OCI-LY7 (cell line): ENCODE measurements at regions not wholly inside any gene's neighbourhood (a gene's known extent, or its start where the extent isn't known, plus 50 kb on each side); places are given as distances from the start of the nearest gene placed in this dataset.

Experiments
- BruUV-seq: library from RNA; stranded (reverse); fragments of 400-500 nt; replicated peaks from 2 replicates; lab custom pipeline; 2021; lab: Mats Ljungman, UMichigan
- CTCF ChIA-PET: fragments of 300-600 bp; sonication (Branson Sonifier 250); formaldehyde crosslinking; loops from one replicate; lab custom pipeline; 2022; ENCODE audit warnings: antibody characterized with exemption; ENCODE audit not compliant: unreplicated experiment; lab: Charles Lee
- POLR2A ChIA-PET: fragments of 300-600 bp; sonication (Branson Sonifier 250); formaldehyde crosslinking; loops from one replicate; lab custom pipeline; 2022; ENCODE audit warnings: antibody characterized with exemption; lab: Charles Lee
- DNase-seq: peaks from one replicate; pipeline ENCODE4 v3.0.0-alpha.2; 2015; ENCODE audit warnings: low spot score
- H2AFZ ChIP-seq: fragments of 200-600 bp; sonication (generic), shearing (Covaris generic); 2 replicates; pipeline ENCODE4 v1.6.1; 2014; ENCODE audit warnings: mild to moderate bottlenecking, antibody characterized with exemption, low read length, moderate library complexity
- H3K27ac ChIP-seq: fragments of 200-600 bp; sonication (generic); 2 replicates; pipeline ENCODE4 v1.5.1; 2014; ENCODE audit warnings: mixed run types, low read depth, mild to moderate bottlenecking, moderate library complexity, low read length, inconsistent platforms; ENCODE audit not compliant: poor library complexity, severe bottlenecking
- H3K36me3 ChIP-seq: fragments of 200-600 bp; sonication (generic); 2 replicates; pipeline ENCODE4 v1.6.1; 2014; ENCODE audit warnings: mild to moderate bottlenecking, antibody characterized with exemption, low read length, moderate library complexity, mixed read lengths; ENCODE audit not compliant: insufficient read depth
- H3K4me1 ChIP-seq: fragments of 200-600 bp; sonication (generic); 2 replicates; pipeline ENCODE4 v1.5.1; 2014; ENCODE audit warnings: mild to moderate bottlenecking, low read length; ENCODE audit not compliant: insufficient read depth, poor library complexity, severe bottlenecking
- H3K4me2 ChIP-seq: fragments of 200-600 bp; sonication (generic); 2 replicates; pipeline ENCODE4 v1.6.1; 2014; ENCODE audit warnings: mild to moderate bottlenecking, low read length
- H3K4me3 ChIP-seq: fragments of 200-600 bp; sonication (generic); 2 replicates; pipeline ENCODE4 v1.5.1; 2014; ENCODE audit warnings: mild to moderate bottlenecking, low read depth, low read length; ENCODE audit not compliant: poor library complexity, severe bottlenecking
- H3K79me2 ChIP-seq: fragments of 200-600 bp; sonication (generic); 2 replicates; pipeline ENCODE4 v1.6.1; 2016; ENCODE audit warnings: low read depth, mild to moderate bottlenecking, low read length, moderate library complexity, mixed read lengths; ENCODE audit not compliant: insufficient read depth
- H3K9me2 ChIP-seq: fragments of 200-600 bp; sonication (generic); 2 replicates; pipeline ENCODE4 v1.6.1; 2016; ENCODE audit warnings: mild to moderate bottlenecking, low read length, mixed read lengths; ENCODE audit not compliant: insufficient read depth
- H3K9me3 ChIP-seq: fragments of 200-600 bp; sonication (generic); 2 replicates; pipeline ENCODE4 v1.6.1; 2014; ENCODE audit warnings: mild to moderate bottlenecking, mixed run types, low read length, mixed read lengths
- H4K20me1 ChIP-seq: fragments of 200-600 bp; sonication (generic); 2 replicates; pipeline ENCODE4 v1.6.1; 2014; ENCODE audit warnings: mild to moderate bottlenecking, antibody characterized with exemption, low read length, moderate library complexity, mixed read lengths; ENCODE audit not compliant: insufficient read depth
- CTCF ChIP-seq: fragments of 200-600 bp; sonication (generic); conservative IDR thresholded peaks from 2 replicates; pipeline ENCODE4 v1.5.1; 2014; ENCODE audit warnings: mild to moderate bottlenecking, antibody characterized with exemption, low read length, moderate library complexity, mixed read lengths
- EZH2phosphoT487 ChIP-seq: fragments of 200-600 bp; sonication (generic); IDR thresholded peaks from 2 replicates; pipeline ENCODE4 v1.6.1; 2018; ENCODE audit warnings: low read depth, borderline replicate concordance, mild to moderate bottlenecking, mixed run types, antibody characterized with exemption, low read length, moderate library complexity, mixed read lengths
- intact Hi-C: fragments of 100-400 bp; cut with micrococcal nuclease; formaldehyde crosslinking; loops from one replicate; pipeline ENCODE4 v1.10.0; 2022; ENCODE audit not compliant: unreplicated experiment

- BruUV-seq, result no TSS peak
- H3K9me2 ChIP-seq, result no peaks in the 10 kb centered on the region
- no peak overlapping the region for H3K4me2 ChIP-seq
- no peaks in the 10 kb centered on the region for H3K9me3 ChIP-seq
- H3K79me2 ChIP-seq, result no peaks in the 10 kb centered on the region
- ChIA-PET CTCF (no interaction called here), POLR2A (no interaction called here)
- H3K4me1 ChIP-seq, result no peaks in the 10 kb centered on the region
- intact Hi-C loops, result no loop called here
- TF ChIP-seq EZH2phosphoT487, result no peak
- TF ChIP-seq CTCF, result no peak
- no peak overlapping the region for H2AFZ ChIP-seq
- no peak for DNase-seq
- H3K4me3 ChIP-seq, result no peak overlapping the region
- H3K27ac ChIP-seq, result no peak overlapping the region
- H3K36me3 ChIP-seq, result no peaks in the 10 kb centered on the region
- H4K20me1 ChIP-seq, result no peaks in the 10 kb centered on the region
Measured at GRCh38 chr2:83162421-83162820, 1296.7 kb downstream of the SUCLG1 start.

- POLR2A ChIA-PET, result no interaction called here
- no peak overlapping the region for H3K27ac ChIP-seq
- no peaks in the 10 kb centered on the region for H3K4me1 ChIP-seq
- H3K4me3 ChIP-seq, result no peak overlapping the region
- H3K9me3 ChIP-seq, result no peaks in the 10 kb centered on the region
- no peaks in the 10 kb centered on the region for H3K79me2 ChIP-seq
- no peak overlapping the region for H3K4me2 ChIP-seq
- BruUV-seq, result no TSS peak
- intact Hi-C loops, result no loop called here
- no peaks in the 10 kb centered on the region for H3K36me3 ChIP-seq
- H3K9me2 ChIP-seq, result no peaks in the 10 kb centered on the region
- no peak for TF ChIP-seq CTCF
- no peak for TF ChIP-seq EZH2phosphoT487
- H4K20me1 ChIP-seq, result no peaks in the 10 kb centered on the region
- no peak overlapping the region for H2AFZ ChIP-seq
- CTCF ChIA-PET, result no interaction called here
- no peak for DNase-seq
Measured at GRCh38 chr2:83160571-83160970, 1298.5 kb downstream of the SUCLG1 start.

- Histone ChIP-seq H2AFZ (no peak overlapping the region), H3K27ac (no peak overlapping the region), H3K9me3 (no peaks in the 10 kb centered on the region), H3K9me2 (no peaks in the 10 kb centered on the region), H3K4me1 (no peaks in the 10 kb centered on the region), H4K20me1 (no peaks in the 10 kb centered on the region), H3K4me3 (no peak overlapping the region), H3K79me2 (no peaks in the 10 kb centered on the region), H3K4me2 (no peak overlapping the region), H3K36me3 (no peaks in the 10 kb centered on the region)
- ChIA-PET CTCF (no interaction called here), POLR2A (no interaction called here)
- BruUV-seq, result no TSS peak
- no peak for DNase-seq
- intact Hi-C loops, result no loop called here
- TF ChIP-seq CTCF, result no peak
- no peak for TF ChIP-seq EZH2phosphoT487
Measured at GRCh38 chr2:83155826-83156225, 1303.3 kb downstream of the SUCLG1 start.
